Keratinocyte (primary cell): ENCODE measurements at regions not wholly inside any gene's neighbourhood (a gene's known extent, or its start where the extent isn't known, plus 50 kb on each side); places are given as distances from the start of the nearest gene placed in this dataset.

Source experiments
- DNase-seq: peaks from one replicate; pipeline ENCODE4 v3.0.0-alpha.2; 2011; ENCODE audit warnings: low read depth, missing footprints, low spot score
- FAIRE-seq: peaks from 2 replicates; lab custom pipeline; 2011; peaks lifted over from hg19 to GRCh38; lab: Jason Lieb, UNC
- H2AFZ ChIP-seq: 2 replicates; pipeline ENCODE4 v1.6.0; 2012; ENCODE audit warnings: low read length, control low read depth, inconsistent platforms; ENCODE audit not compliant: control insufficient read depth
- H3K27ac ChIP-seq: 2 replicates; pipeline ENCODE4 v1.5.1; 2011; ENCODE audit warnings: low read length; ENCODE audit not compliant: control insufficient read depth, insufficient read depth
- H3K27me3 ChIP-seq: 3 replicates; pipeline ENCODE4 v1.6.0; 2011; ENCODE audit warnings: low read length; ENCODE audit not compliant: control insufficient read depth, insufficient read depth; ENCODE audit errors: extremely low read depth
- H3K36me3 ChIP-seq, 2 experiments: 2 replicates in 1 of 2; 3 replicates in 1 of 2; pipeline ENCODE4 v1.5.1; 2011; ENCODE audit warnings: low read length in 2 of 2, mild to moderate bottlenecking in 1 of 2; ENCODE audit not compliant: control insufficient read depth in 2 of 2, insufficient read depth in 2 of 2; ENCODE audit errors: extremely low read depth in 1 of 2
- H3K4me1 ChIP-seq: 3 replicates; pipeline ENCODE4 v1.5.1; 2011; ENCODE audit warnings: low read length; ENCODE audit not compliant: control insufficient read depth, insufficient read depth; ENCODE audit errors: extremely low read depth
- H3K4me2 ChIP-seq: 3 replicates; pipeline ENCODE4 v1.6.0; 2011; ENCODE audit warnings: low read depth, low read length; ENCODE audit not compliant: control insufficient read depth, insufficient read depth; ENCODE audit errors: extremely low read depth
- H3K4me3 ChIP-seq, 3 experiments: fragments of 200-600 bp in 1 of 3; sonication (generic) in 1 of 3; 2 replicates in 2 of 3; 3 replicates in 1 of 3; pipeline ENCODE4 v1.5.1; 2011 to 2016; ENCODE audit warnings: low read length in 3 of 3, mild to moderate bottlenecking in 3 of 3, control low read depth in 2 of 3, inconsistent platforms in 1 of 3, low read depth in 1 of 3, mixed read lengths in 1 of 3, mixed run types in 1 of 3, moderate library complexity in 1 of 3; ENCODE audit not compliant: control insufficient read depth in 2 of 3, insufficient read depth in 2 of 3; ENCODE audit errors: extremely low read depth in 1 of 3
- H3K79me2 ChIP-seq: 2 replicates; pipeline ENCODE4 v1.6.0; 2012; ENCODE audit warnings: low read length; ENCODE audit not compliant: control insufficient read depth, insufficient read depth
- H3K9ac ChIP-seq: 3 replicates; pipeline ENCODE4 v1.6.0; 2011; ENCODE audit warnings: low read length; ENCODE audit not compliant: control insufficient read depth, insufficient read depth; ENCODE audit errors: extremely low read depth
- H3K9me1 ChIP-seq: 3 replicates; pipeline ENCODE4 v1.6.0; 2011; ENCODE audit warnings: low read length; ENCODE audit not compliant: control insufficient read depth, insufficient read depth; ENCODE audit errors: extremely low read depth
- H3K9me3 ChIP-seq: 2 replicates; pipeline ENCODE4 v1.5.1; 2012; ENCODE audit warnings: low read depth, low read length; ENCODE audit not compliant: control insufficient read depth
- H4K20me1 ChIP-seq: 3 replicates; pipeline ENCODE4 v1.6.0; 2011; ENCODE audit warnings: low read length; ENCODE audit not compliant: control insufficient read depth, insufficient read depth; ENCODE audit errors: extremely low read depth
- EZH2 ChIP-seq: IDR thresholded peaks from one replicate; pipeline ENCODE4 v1.6.1; 2012; ENCODE audit warnings: inconsistent platforms, mild to moderate bottlenecking, low read length, moderate library complexity
- dilution Hi-C: fragments of 300-500 bp; cut with MboI; formaldehyde crosslinking; loops from one replicate; pipeline ENCODE4 v1.7.0; 2020; ENCODE audit warnings: low sequenced_read_pairs; ENCODE audit not compliant: extremely low pct_ligation_motif_present
- TF ChIP-seq, protein P1 (sequence below), 3 experiments: IDR thresholded peaks in 1 of 3; conservative IDR thresholded peaks in 1 of 3; optimal IDR thresholded peaks in 1 of 3; 2 replicates in 2 of 3; 3 replicates in 1 of 3; pipeline versions ENCODE3 to v1.5.1; 2011; ENCODE audit warnings: low read length in 3 of 3, mild to moderate bottlenecking in 3 of 3, moderate library complexity in 2 of 3, control low read depth in 1 of 3, inconsistent platforms in 1 of 3; ENCODE audit not compliant: insufficient read depth in 2 of 3; ENCODE audit errors: extremely low read depth in 1 of 3

DNA sequence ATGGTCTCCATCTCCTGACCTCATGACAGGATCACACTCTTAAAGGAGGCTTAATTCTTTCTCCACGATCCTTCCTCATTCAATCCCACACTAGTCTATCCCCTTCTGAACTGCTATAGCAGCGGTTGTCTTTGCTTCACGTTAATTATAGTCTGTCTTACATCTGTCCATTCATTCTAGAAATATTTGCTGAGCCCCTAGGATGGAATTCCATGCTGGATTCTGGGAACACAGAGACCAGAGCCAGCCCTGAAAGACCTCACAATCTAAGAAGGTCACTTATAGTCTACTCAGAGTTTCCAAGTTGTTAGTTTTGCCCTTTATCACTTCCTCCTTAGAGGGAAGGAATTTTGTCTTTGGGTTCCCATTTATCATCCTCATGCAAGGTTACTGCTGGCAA is 193.5 kb downstream of the GAS1 start:
- no peaks in the 10 kb centered on the region for H3K9me1 ChIP-seq
- no peak overlapping the region for H3K4me3 ChIP-seq
- H3K4me2 ChIP-seq: peak overlapping the region; percentile 7
- no peaks in the 10 kb centered on the region for H3K9me3 ChIP-seq
- TF ChIP-seq, protein P1, sequence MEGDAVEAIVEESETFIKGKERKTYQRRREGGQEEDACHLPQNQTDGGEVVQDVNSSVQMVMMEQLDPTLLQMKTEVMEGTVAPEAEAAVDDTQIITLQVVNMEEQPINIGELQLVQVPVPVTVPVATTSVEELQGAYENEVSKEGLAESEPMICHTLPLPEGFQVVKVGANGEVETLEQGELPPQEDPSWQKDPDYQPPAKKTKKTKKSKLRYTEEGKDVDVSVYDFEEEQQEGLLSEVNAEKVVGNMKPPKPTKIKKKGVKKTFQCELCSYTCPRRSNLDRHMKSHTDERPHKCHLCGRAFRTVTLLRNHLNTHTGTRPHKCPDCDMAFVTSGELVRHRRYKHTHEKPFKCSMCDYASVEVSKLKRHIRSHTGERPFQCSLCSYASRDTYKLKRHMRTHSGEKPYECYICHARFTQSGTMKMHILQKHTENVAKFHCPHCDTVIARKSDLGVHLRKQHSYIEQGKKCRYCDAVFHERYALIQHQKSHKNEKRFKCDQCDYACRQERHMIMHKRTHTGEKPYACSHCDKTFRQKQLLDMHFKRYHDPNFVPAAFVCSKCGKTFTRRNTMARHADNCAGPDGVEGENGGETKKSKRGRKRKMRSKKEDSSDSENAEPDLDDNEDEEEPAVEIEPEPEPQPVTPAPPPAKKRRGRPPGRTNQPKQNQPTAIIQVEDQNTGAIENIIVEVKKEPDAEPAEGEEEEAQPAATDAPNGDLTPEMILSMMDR (optimal IDR thresholded peaks at IDR 0.05 in 1 of 3, IDR thresholded peaks at IDR 0.05 in 1 of 3, conservative IDR thresholded peaks at IDR 0.05 in 1 of 3; ENCODE audit: extremely low read depth in 1 of 3, insufficient read depth in 2 of 3, low read length in 3 of 3): no peak
- no peak for TF ChIP-seq EZH2
- peaks cover 18% of the 10 kb centered on the region for H3K4me1 ChIP-seq
- FAIRE-seq (no peak), DNase-seq (no peak)
- no peak overlapping the region for H2AFZ ChIP-seq
- H4K20me1 ChIP-seq: no peaks in the 10 kb centered on the region
- dilution Hi-C loops: no loop called here
- H3K27ac ChIP-seq: no peak overlapping the region
- no peaks in the 10 kb centered on the region for H3K79me2 ChIP-seq
- H3K36me3 ChIP-seq: no peaks in the 10 kb centered on the region
- no peak overlapping the region for H3K9ac ChIP-seq
- H3K27me3 ChIP-seq: no peaks in the 10 kb centered on the region

DNA sequence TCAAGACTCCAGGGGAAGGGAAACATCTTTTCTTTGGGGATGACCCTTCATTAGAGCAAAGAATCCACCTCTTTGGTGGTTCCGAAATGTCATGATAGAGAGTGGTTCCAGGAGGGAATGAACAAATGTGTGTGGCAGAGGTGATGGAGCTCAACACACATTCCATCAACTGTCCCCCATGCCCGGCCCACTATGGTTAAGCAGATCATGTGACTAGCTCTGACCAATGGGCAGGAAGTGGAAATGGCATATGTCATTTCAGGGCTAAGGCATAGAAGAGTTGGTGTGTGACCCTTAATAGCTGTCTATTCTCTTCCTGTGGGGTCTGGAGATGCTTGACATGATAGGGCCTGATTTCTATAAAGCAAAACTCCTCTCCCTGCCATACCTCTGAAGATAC is 194.6 kb downstream of the GAS1 start:
- Histone ChIP-seq H3K9me3 (no peaks in the 10 kb centered on the region), H3K36me3 (no peaks in the 10 kb centered on the region), H3K27me3 (no peaks in the 10 kb centered on the region), H3K9me1 (no peaks in the 10 kb centered on the region), H3K4me1 (peaks cover 18% of the 10 kb centered on the region), H4K20me1 (no peaks in the 10 kb centered on the region), H3K4me3 (no peak overlapping the region), H3K27ac (no peak overlapping the region), H3K4me2 (no peak overlapping the region), H3K9ac (no peak overlapping the region), H3K79me2 (no peaks in the 10 kb centered on the region), H2AFZ (no peak overlapping the region)
- FAIRE-seq (peak; percentile 5), DNase-seq (no peak)
- dilution Hi-C loops: no loop called here
- TF ChIP-seq, protein P1 (optimal IDR thresholded peaks at IDR 0.05 in 1 of 3, IDR thresholded peaks at IDR 0.05 in 1 of 3, conservative IDR thresholded peaks at IDR 0.05 in 1 of 3; ENCODE audit: extremely low read depth in 1 of 3, insufficient read depth in 2 of 3, low read length in 3 of 3): no peak
- no peak for TF ChIP-seq EZH2
